GM23338 (cell line): ENCODE measurements at regions not wholly inside any gene's neighbourhood (a gene's known extent, or its start where the extent isn't known, plus 50 kb on each side); places are given as distances from the start of the nearest gene placed in this dataset.

Experiments used
- ATAC-seq: fragments of 200-7000 bp; cut with Tn5 transposase; 3 replicates; pipeline ENCODE4 v1.9.1; 2020
- DNase-seq: peaks from one replicate; pipeline ENCODE4 v3.0.0-alpha.2; 2015; ENCODE audit warnings: low spot score
- H2AFZ ChIP-seq: fragments of 200-600 bp; sonication (generic); 2 replicates; pipeline ENCODE4 v1.8.0; 2016; ENCODE audit warnings: antibody characterized with exemption, mild to moderate bottlenecking, moderate library complexity
- H3F3A ChIP-seq: fragments of 200-600 bp; sonication (generic); replicated peaks from 2 replicates; pipeline ENCODE4 v1.8.0; 2017; ENCODE audit warnings: antibody characterized with exemption, mixed run types, low read depth
- H3K27ac ChIP-seq: fragments of 200-600 bp; sonication (generic); 2 replicates; pipeline ENCODE4 v1.6.1; 2016; ENCODE audit warnings: low read depth
- H3K27me3 ChIP-seq: fragments of 200-600 bp; sonication (generic); 2 replicates; pipeline ENCODE4 v1.8.0; 2016; ENCODE audit warnings: mild to moderate bottlenecking, mixed run types, moderate library complexity; ENCODE audit not compliant: insufficient read depth
- H3K36me3 ChIP-seq: fragments of 200-600 bp; sonication (generic); 2 replicates; pipeline ENCODE4 v1.8.0; 2016; ENCODE audit warnings: mild to moderate bottlenecking; ENCODE audit not compliant: insufficient read depth
- H3K4me1 ChIP-seq: fragments of 200-600 bp; sonication (generic); 2 replicates; pipeline ENCODE4 v1.8.0; 2016; ENCODE audit warnings: mild to moderate bottlenecking, moderate library complexity; ENCODE audit not compliant: insufficient read depth
- H3K4me2 ChIP-seq: fragments of 200-600 bp; sonication (generic); 2 replicates; pipeline ENCODE4 v1.7.1; 2017; ENCODE audit warnings: mixed run types
- H3K4me3 ChIP-seq: fragments of 200-600 bp; sonication (generic); 2 replicates; pipeline ENCODE4 v1.6.1; 2016; ENCODE audit warnings: mixed run types
- H3K79me2 ChIP-seq: fragments of 200-600 bp; sonication (generic); replicated peaks from 2 replicates; pipeline ENCODE4 v1.8.0; 2017; ENCODE audit warnings: mild to moderate bottlenecking; ENCODE audit not compliant: insufficient read depth
- H3K9me2 ChIP-seq: fragments of 200-600 bp; sonication (generic); 2 replicates; pipeline ENCODE4 v1.8.0; 2017; ENCODE audit not compliant: insufficient read depth
- H4K20me1 ChIP-seq: fragments of 200-600 bp; sonication (generic); replicated peaks from 2 replicates; pipeline ENCODE4 v1.8.0; 2017; ENCODE audit warnings: mild to moderate bottlenecking; ENCODE audit not compliant: insufficient read depth
- H3K27ac Mint-ChIP-seq: 2 replicates; pipeline ENCODE4 v1.8.0; 2020; ENCODE audit warnings: inconsistent platforms, mild to moderate bottlenecking, moderate library complexity, mixed read lengths
- H3K27me3 Mint-ChIP-seq: 3 replicates; pipeline ENCODE4 v1.8.0; 2022; ENCODE audit warnings: low read depth, mild to moderate bottlenecking, moderate library complexity, mixed read lengths, inconsistent platforms; ENCODE audit not compliant: insufficient read depth, poor library complexity
- H3K36me3 Mint-ChIP-seq: 3 replicates; pipeline ENCODE4 v1.8.0; 2021; ENCODE audit warnings: low read depth, mild to moderate bottlenecking, inconsistent platforms, moderate library complexity, mixed read lengths
- H3K4me1 Mint-ChIP-seq: 3 replicates; pipeline ENCODE4 v1.8.0; 2020; ENCODE audit warnings: mild to moderate bottlenecking, inconsistent platforms, mixed read lengths
- H3K4me3 Mint-ChIP-seq: 3 replicates; pipeline ENCODE4 v1.8.0; 2021; ENCODE audit warnings: moderate library complexity, mild to moderate bottlenecking, inconsistent platforms, mixed read lengths
- H3K9me3 Mint-ChIP-seq: 3 replicates; pipeline ENCODE4 v1.8.0; 2020; ENCODE audit warnings: moderate library complexity, mild to moderate bottlenecking, inconsistent platforms, mixed read lengths
- CREB1 ChIP-seq: fragments of 250-450 bp; sonication (Bioruptor Pico); IDR thresholded peaks from 2 replicates; pipeline ENCODE4 v1.5.0; 2020; ENCODE audit warnings: low read depth, mild to moderate bottlenecking, moderate library complexity
- CTCF ChIP-seq, 2 experiments: fragments of 200-600 bp in 1 of 2; sonication (generic) in 1 of 2; conservative IDR thresholded peaks; 2 replicates each; pipeline versions ENCODE4 v1.5.1 to v1.6.1; 2016 to 2017; ENCODE audit warnings: antibody characterized with exemption in 2 of 2, low read depth in 2 of 2, mild to moderate bottlenecking in 2 of 2, moderate library complexity in 1 of 2
- EZH2 ChIP-seq: fragments of 200-600 bp; sonication (generic); IDR thresholded peaks from one replicate; pipeline ENCODE4 v1.8.0; 2017; ENCODE audit warnings: antibody characterized with exemption, mild to moderate bottlenecking, low read depth; ENCODE audit not compliant: unreplicated experiment
- EZH2phosphoT487 ChIP-seq: fragments of 200-600 bp; sonication (generic); IDR thresholded peaks from one replicate; pipeline ENCODE4 v1.8.1; 2018; ENCODE audit warnings: antibody characterized with exemption; ENCODE audit not compliant: unreplicated experiment
- JUNB ChIP-seq: IDR thresholded peaks from one replicate; pipeline ENCODE4 v1.6.1; 2016; ENCODE audit warnings: antibody characterized with exemption; ENCODE audit not compliant: unreplicated experiment
- NANOG ChIP-seq: IDR thresholded peaks from 2 replicates; pipeline ENCODE4 v1.6.1; 2016; ENCODE audit warnings: antibody characterized with exemption, borderline replicate concordance
- POLR2AphosphoS5 ChIP-seq: IDR thresholded peaks from 2 replicates; pipeline ENCODE4 v1.6.1; 2016; ENCODE audit warnings: antibody characterized with exemption, low read depth
- REST ChIP-seq: IDR thresholded peaks from one replicate; pipeline ENCODE4 v1.6.1; 2018; ENCODE audit warnings: antibody characterized with exemption; ENCODE audit not compliant: unreplicated experiment
- STAT1 ChIP-seq: IDR thresholded peaks from one replicate; pipeline ENCODE4 v1.6.1; 2016; ENCODE audit warnings: antibody characterized with exemption; ENCODE audit not compliant: unreplicated experiment
- ZNF114 ChIP-seq: fragments of 250-450 bp; sonication (Bioruptor Pico); IDR thresholded peaks from 2 replicates; pipeline ENCODE4 v1.5.0; 2020; ENCODE audit warnings: mild to moderate bottlenecking, moderate library complexity
- ZNF331 ChIP-seq: fragments of 250-450 bp; sonication (Bioruptor Pico); IDR thresholded peaks from 2 replicates; pipeline ENCODE4 v1.5.0; 2020; ENCODE audit warnings: low read depth, mild to moderate bottlenecking, moderate library complexity
- TF ChIP-seq, protein P1 (sequence below): fragments of 250-450 bp; sonication (Bioruptor Pico); IDR thresholded peaks from 2 replicates; pipeline ENCODE4 v1.5.0; 2020; ENCODE audit warnings: mild to moderate bottlenecking, moderate library complexity
- TF ChIP-seq, protein P2 (sequence below): IDR thresholded peaks from 2 replicates; pipeline ENCODE4 v1.6.1; 2016; ENCODE audit warnings: antibody characterized with exemption

- Histone ChIP-seq H3K4me3 (peak overlapping the region; percentile 13; the same call in 1 of the 2 replicates), H3K4me1 (peaks cover 31% of the 10 kb centered on the region), H3K79me2 (no peaks in the 10 kb centered on the region), H3K4me2 (peak overlapping the region; percentile 67), H2AFZ (peak overlapping the region; percentile 77), H3K9me2 (no peaks in the 10 kb centered on the region; the same call in 1 of the 2 replicates), H3K36me3 (no peaks in the 10 kb centered on the region), H3K27me3 (no peaks in the 10 kb centered on the region), H4K20me1 (no peaks in the 10 kb centered on the region), H3K27ac (no peak overlapping the region; the same call in none of the 2 replicates), H3F3A (no peaks in the 10 kb centered on the region)
- peak; percentile 45 for DNase-seq
- Mint-ChIP-seq H3K4me3 (no peak overlapping the region), H3K27ac (peak overlapping the region; percentile 85; the same call in 1 of the 2 replicates), H3K36me3 (peaks cover 8% of the 10 kb centered on the region; the same call in 2 of the 3 replicates), H3K4me1 (peaks cover 16% of the 10 kb centered on the region), H3K27me3 (no peaks in the 10 kb centered on the region), H3K9me3 (peaks cover 7% of the 10 kb centered on the region; the same call in 2 of the 3 replicates)
- ATAC-seq = peak; percentile 92
- TF ChIP-seq CTCF (conservative IDR thresholded peaks at IDR 0.05; ENCODE audit: low read depth in 2 of 2) = no peak
- no peak for TF ChIP-seq STAT1
- no peak for TF ChIP-seq POLR2AphosphoS5
- no peak for TF ChIP-seq NANOG
- TF ChIP-seq JUNB = no peak
- no peak for TF ChIP-seq CREB1 (CRISPR knock-in tag)
- no peak for TF ChIP-seq EZH2phosphoT487
- no peak for TF ChIP-seq ZNF331 (CRISPR knock-in tag)
- TF ChIP-seq ZNF114 (CRISPR knock-in tag) = no peak
- TF ChIP-seq, protein P1, sequence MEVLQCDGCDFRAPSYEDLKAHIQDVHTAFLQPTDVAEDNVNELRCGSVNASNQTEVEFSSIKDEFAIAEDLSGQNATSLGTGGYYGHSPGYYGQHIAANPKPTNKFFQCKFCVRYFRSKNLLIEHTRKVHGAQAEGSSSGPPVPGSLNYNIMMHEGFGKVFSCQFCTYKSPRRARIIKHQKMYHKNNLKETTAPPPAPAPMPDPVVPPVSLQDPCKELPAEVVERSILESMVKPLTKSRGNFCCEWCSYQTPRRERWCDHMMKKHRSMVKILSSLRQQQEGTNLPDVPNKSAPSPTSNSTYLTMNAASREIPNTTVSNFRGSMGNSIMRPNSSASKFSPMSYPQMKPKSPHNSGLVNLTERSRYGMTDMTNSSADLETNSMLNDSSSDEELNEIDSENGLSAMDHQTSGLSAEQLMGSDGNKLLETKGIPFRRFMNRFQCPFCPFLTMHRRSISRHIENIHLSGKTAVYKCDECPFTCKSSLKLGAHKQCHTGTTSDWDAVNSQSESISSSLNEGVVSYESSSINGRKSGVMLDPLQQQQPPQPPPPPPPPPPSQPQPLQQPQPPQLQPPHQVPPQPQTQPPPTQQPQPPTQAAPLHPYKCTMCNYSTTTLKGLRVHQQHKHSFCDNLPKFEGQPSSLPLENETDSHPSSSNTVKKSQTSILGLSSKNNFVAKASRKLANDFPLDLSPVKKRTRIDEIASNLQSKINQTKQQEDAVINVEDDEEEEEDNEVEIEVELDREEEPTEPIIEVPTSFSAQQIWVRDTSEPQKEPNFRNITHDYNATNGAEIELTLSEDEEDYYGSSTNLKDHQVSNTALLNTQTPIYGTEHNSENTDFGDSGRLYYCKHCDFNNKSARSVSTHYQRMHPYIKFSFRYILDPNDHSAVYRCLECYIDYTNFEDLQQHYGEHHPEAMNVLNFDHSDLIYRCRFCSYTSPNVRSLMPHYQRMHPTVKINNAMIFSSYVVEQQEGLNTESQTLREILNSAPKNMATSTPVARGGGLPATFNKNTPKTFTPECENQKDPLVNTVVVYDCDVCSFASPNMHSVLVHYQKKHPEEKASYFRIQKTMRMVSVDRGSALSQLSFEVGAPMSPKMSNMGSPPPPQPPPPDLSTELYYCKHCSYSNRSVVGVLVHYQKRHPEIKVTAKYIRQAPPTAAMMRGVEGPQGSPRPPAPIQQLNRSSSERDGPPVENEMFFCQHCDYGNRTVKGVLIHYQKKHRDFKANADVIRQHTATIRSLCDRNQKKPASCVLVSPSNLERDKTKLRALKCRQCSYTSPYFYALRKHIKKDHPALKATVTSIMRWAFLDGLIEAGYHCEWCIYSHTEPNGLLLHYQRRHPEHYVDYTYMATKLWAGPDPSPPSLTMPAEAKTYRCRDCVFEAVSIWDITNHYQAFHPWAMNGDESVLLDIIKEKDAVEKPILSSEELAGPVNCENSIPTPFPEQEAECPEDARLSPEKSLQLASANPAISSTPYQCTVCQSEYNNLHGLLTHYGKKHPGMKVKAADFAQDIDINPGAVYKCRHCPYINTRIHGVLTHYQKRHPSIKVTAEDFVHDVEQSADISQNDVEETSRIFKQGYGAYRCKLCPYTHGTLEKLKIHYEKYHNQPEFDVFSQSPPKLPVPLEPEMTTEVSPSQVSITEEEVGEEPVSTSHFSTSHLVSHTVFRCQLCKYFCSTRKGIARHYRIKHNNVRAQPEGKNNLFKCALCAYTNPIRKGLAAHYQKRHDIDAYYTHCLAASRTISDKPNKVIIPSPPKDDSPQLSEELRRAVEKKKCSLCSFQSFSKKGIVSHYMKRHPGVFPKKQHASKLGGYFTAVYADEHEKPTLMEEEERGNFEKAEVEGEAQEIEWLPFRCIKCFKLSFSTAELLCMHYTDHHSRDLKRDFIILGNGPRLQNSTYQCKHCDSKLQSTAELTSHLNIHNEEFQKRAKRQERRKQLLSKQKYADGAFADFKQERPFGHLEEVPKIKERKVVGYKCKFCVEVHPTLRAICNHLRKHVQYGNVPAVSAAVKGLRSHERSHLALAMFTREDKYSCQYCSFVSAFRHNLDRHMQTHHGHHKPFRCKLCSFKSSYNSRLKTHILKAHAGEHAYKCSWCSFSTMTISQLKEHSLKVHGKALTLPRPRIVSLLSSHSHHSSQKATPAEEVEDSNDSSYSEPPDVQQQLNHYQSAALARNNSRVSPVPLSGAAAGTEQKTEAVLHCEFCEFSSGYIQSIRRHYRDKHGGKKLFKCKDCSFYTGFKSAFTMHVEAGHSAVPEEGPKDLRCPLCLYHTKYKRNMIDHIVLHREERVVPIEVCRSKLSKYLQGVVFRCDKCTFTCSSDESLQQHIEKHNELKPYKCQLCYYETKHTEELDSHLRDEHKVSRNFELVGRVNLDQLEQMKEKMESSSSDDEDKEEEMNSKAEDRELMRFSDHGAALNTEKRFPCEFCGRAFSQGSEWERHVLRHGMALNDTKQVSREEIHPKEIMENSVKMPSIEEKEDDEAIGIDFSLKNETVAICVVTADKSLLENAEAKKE (CRISPR knock-in tag) = no peak
- no peak for TF ChIP-seq REST
- TF ChIP-seq, protein P2, sequence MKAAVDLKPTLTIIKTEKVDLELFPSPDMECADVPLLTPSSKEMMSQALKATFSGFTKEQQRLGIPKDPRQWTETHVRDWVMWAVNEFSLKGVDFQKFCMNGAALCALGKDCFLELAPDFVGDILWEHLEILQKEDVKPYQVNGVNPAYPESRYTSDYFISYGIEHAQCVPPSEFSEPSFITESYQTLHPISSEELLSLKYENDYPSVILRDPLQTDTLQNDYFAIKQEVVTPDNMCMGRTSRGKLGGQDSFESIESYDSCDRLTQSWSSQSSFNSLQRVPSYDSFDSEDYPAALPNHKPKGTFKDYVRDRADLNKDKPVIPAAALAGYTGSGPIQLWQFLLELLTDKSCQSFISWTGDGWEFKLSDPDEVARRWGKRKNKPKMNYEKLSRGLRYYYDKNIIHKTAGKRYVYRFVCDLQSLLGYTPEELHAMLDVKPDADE = no peak
- no peak for TF ChIP-seq EZH2
Measured at GRCh38 chr6:55108134-55109130, 65.9 kb upstream of the HCRTR2 start.
